ENCODE measurements at regions not wholly inside any gene's neighbourhood (a gene's known extent, or its start where the extent isn't known, plus 50 kb on each side); places are given as distances from the start of the nearest gene placed in this dataset.

DNA sequence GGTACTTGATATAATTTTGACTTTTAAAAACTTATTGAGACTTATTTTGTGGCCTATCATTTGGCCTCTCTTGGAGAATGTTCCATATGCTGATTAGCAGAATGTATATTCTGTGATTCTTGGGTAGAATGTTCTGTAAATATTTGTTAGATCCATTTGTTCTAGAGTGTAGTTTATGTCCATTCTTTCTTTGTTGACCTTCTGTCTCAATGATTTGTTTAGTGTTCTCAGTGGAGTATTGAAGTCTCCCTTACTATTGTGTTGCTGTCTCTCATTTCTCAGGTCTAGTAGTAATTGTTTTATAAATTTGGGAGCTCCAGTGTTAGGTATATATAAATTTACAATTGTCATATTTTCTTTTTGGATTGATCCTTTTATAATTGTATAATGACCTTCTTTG lies 349.6 kb upstream of the CWC22 start:
- TF ChIP-seq, protein P1, sequence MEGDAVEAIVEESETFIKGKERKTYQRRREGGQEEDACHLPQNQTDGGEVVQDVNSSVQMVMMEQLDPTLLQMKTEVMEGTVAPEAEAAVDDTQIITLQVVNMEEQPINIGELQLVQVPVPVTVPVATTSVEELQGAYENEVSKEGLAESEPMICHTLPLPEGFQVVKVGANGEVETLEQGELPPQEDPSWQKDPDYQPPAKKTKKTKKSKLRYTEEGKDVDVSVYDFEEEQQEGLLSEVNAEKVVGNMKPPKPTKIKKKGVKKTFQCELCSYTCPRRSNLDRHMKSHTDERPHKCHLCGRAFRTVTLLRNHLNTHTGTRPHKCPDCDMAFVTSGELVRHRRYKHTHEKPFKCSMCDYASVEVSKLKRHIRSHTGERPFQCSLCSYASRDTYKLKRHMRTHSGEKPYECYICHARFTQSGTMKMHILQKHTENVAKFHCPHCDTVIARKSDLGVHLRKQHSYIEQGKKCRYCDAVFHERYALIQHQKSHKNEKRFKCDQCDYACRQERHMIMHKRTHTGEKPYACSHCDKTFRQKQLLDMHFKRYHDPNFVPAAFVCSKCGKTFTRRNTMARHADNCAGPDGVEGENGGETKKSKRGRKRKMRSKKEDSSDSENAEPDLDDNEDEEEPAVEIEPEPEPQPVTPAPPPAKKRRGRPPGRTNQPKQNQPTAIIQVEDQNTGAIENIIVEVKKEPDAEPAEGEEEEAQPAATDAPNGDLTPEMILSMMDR (conservative IDR thresholded peaks at IDR 0.05): no peak
- H3K27ac ChIP-seq: no peak overlapping the region

DNA sequence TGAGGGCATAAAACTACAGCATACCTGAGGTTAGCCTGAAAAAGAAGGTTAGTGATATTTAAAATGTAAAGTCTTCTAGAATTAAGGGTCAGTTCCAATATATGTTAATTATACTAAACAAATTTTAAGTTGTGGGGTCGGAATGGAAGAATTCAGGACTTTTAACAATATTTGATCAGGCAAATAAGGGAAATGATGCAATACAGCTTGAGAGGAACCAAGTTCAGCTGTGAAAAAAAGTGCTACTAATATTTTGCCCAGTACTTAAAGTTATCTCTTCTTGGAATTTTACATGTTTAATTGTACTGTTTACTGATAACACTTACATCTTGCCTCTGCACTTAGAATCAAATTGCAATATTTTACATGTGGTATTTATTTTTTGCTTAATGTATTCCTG lies 345.5 kb upstream of the CWC22 start:
- H3K27ac ChIP-seq: no peak overlapping the region
- TF ChIP-seq, protein P1 (conservative IDR thresholded peaks at IDR 0.05): no peak
- no peak for TF ChIP-seq ZFX (IDR thresholded peaks at IDR 0.05)

DNA sequence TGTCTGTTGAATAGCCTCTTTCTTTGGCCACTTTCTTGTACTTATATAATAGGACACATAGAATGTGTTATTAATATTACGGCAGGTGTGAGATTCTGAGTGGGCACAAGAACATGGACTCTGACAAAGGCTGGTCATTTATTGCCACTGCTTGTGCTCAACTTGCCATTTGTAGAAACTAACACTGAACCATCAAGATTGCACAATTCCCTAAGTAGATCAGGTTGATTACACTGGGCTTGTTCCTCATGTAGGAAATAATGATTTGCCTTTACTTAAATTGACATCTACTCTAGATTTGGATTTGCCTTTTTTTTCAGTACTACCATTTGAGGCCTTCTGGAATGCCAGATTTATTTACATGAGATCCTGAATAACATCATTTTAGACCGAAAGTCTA lies 342.7 kb upstream of the CWC22 start:
- H3K27ac ChIP-seq: no peak overlapping the region
- TF ChIP-seq, protein P1 (conservative IDR thresholded peaks at IDR 0.05): no peak
- no peak for TF ChIP-seq ZFX (IDR thresholded peaks at IDR 0.05)

DNA sequence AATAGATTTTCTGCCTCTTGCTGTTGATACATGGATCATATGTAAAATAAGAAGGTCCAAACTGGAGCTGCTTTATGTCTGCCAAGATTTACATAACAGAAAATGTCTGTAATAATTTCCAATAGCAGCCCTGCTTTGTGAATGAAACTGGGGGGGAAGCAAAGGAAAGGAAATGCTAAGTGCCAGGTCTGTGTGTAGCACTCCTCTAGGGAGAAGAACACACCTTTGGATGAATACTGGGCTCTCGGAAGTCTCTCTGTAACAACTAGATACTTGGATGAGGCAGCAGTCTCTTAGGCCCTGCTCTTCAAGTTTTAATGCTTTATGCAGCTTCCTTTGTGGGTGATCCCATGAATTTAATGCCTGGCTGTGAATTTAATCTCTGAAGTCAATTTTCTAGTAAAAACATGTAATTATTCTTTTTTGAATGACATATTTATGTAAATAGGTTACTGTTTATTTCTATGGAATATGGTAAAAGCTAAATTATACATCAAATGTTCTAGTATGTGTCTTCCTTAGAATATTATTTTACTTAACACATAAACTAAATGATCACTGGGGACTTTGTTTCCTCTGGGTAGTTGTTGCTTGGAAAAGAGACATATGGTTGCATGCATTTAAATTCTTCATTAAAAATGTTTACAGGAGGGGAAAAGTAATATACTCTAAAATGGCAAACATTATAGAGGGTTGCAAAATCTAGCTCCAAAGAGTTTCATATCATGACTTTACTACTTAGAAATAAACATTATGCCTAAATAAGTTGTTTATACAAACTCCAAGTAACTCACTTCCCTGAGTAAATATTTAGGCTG lies 336.6 kb upstream of the CWC22 start:
- no peak overlapping the region for H3K27ac ChIP-seq
- TF ChIP-seq, protein P1 (conservative IDR thresholded peaks at IDR 0.05): no peak
- no peak for TF ChIP-seq ZFX (IDR thresholded peaks at IDR 0.05)

DNA sequence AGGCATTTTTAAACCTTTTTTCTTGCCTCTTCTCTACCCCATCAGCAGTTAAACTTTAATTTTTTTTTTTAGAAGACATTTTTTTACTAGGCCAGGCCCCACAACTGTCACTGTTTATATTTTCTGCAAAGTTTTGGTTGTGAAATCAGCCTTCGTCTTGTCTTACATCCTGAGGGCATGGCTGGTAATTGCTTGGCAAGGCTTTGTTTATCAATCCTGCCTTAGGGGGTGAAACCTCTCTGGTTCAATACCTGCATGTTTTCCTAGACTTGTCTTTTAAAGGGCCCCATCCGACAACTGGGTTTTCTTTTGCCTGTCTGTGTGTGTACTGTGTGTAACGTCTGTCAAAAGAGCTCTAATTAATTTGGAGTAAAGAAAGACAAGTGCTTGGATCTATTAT lies 330.0 kb upstream of the CWC22 start:
- H3K27ac ChIP-seq: no peak overlapping the region
- TF ChIP-seq, protein P1 (conservative IDR thresholded peaks at IDR 0.05): no peak
- TF ChIP-seq ZFX (IDR thresholded peaks at IDR 0.05): no peak

DNA sequence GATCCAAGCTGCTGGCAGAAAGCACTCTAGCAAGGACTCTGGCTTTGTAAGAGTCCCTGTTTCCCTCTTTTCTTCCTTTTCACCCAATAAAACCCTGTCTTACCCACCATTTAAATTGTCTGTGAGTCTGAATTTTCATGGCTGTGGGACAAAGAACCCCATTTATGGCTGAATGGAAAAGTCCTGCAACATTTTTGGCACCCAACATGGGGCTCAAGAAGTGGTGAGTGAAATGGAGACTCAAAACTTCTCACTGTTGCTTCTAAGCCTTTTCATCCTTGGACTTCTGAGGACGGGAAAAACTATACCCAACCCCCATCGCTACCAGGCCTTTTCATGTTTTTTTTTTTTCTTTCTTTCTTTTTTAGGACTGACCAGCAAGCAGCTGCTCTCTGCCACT lies 329.5 kb upstream of the CWC22 start:
- no peak for TF ChIP-seq ZFX (IDR thresholded peaks at IDR 0.05)
- TF ChIP-seq, protein P1 (conservative IDR thresholded peaks at IDR 0.05): no peak
- no peak overlapping the region for H3K27ac ChIP-seq

DNA sequence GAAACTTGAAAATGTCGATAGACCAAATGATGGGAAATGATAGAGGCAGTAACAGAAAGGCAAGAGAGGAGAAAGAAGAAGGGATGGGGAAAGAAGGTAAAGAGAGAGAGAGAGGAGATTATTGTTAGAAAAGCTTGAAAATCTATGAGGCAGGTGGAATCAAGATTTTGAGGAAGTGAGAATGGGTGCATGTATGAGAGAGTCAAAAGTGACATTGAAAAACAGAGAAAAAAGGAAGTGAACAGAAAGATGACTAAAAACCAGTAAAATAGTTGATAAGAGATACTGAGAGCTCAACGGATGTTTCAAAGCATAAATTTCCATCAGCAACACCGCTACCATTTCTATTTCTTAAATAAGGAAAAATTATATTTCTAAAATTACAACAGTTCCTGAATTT lies 327.4 kb upstream of the CWC22 start:
- no peak overlapping the region for H3K27ac ChIP-seq
- TF ChIP-seq, protein P1 (conservative IDR thresholded peaks at IDR 0.05): no peak
- no peak for TF ChIP-seq ZFX (IDR thresholded peaks at IDR 0.05)

Data from C4-2B (cell line).